HCT116 (cell line): ENCODE measurements at regions not wholly inside any gene's neighbourhood (a gene's known extent, or its start where the extent isn't known, plus 50 kb on each side); places are given as distances from the start of the nearest gene placed in this dataset.
A peak's percentile ranks its signal among the peaks of the same experiment; 100 is the strongest.
"Not testable (repeated sequence)": the region's sequence is repeated elsewhere in the genome, so short reads cannot be mapped to it uniquely, and the experiment has no call there.

Source experiments
- ATAC-seq: fragments of 200-7000 bp; cut with Tn5 transposase; 2 replicates; pipeline ENCODE4 v1.9.1; 2020; ENCODE audit warnings: mild to moderate bottlenecking, moderate library complexity
- BruUV-seq: library from RNA; stranded (reverse); fragments of 400-500 nt; replicated peaks from 2 replicates; lab custom pipeline; 2021; lab: Mats Ljungman, UMichigan
- CTCF ChIA-PET: fragments of 300-600 bp; sonication (Branson Sonifier 250); formaldehyde crosslinking; loops from one replicate; lab custom pipeline; 2021; ENCODE audit warnings: antibody characterized with exemption; lab: Charles Lee
- POLR2A ChIA-PET: fragments of 300-600, 350-600 bp; sonication (Branson Sonifier 250); formaldehyde crosslinking; loops from one replicate; lab custom pipeline; 2021; ENCODE audit warnings: antibody characterized with exemption; lab: Charles Lee
- RAD21 ChIA-PET, 2 experiments: fragments of 300-600 bp; sonication (Branson Sonifier 250); formaldehyde crosslinking; loops; one replicate each; lab custom pipeline; 2023; ENCODE audit warnings: low total read pairs in 2 of 2; ENCODE audit not compliant: uncharacterized antibody in 2 of 2, unreplicated experiment in 2 of 2, low non-redundant PET in 1 of 2; lab: Charles Lee
- DNase-seq: peaks from one replicate; pipeline ENCODE4 v3.0.0-alpha.2; 2010; ENCODE audit warnings: low read depth, low spot score
- H2AFZ ChIP-seq: fragments of 200-600 bp; shearing (Covaris generic), sonication (generic); 2 replicates; pipeline ENCODE4 v1.6.1; 2017; ENCODE audit warnings: low read depth, mixed run types, mixed read lengths, antibody characterized with exemption, low read length; ENCODE audit not compliant: poor library complexity, severe bottlenecking
- H3K27ac ChIP-seq: 2 replicates; pipeline ENCODE4 v1.5.1; 2012; ENCODE audit warnings: low read depth, low read length
- H3K27me3 ChIP-seq: fragments of 200-600 bp; sonication (generic); 2 replicates; pipeline ENCODE4 v1.6.1; 2016; ENCODE audit warnings: mixed run types, low read length, mixed read lengths; ENCODE audit not compliant: insufficient read depth
- H3K36me3 ChIP-seq, 2 experiments: fragments of 200-500 bp in 1 of 2; fragments of 200-600 bp in 1 of 2; sonication (Bioruptor generic) in 1 of 2; sonication (generic) in 1 of 2; 2 replicates each; pipeline versions ENCODE4 v1.5.1 to v1.6.1; 2014 to 2016; ENCODE audit warnings: low read length in 2 of 2, inconsistent platforms in 1 of 2, mixed read lengths in 1 of 2, mixed run types in 1 of 2; ENCODE audit not compliant: insufficient read depth in 2 of 2, control insufficient read depth in 1 of 2
- H3K4me1 ChIP-seq, 2 experiments: fragments of 200-600 bp in 1 of 2; sonication (generic) in 1 of 2; 2 replicates each; pipeline versions ENCODE4 v1.5.1 to v1.6.1; 2012 to 2017; ENCODE audit warnings: low read length in 2 of 2, inconsistent platforms in 1 of 2, mild to moderate bottlenecking in 1 of 2, mixed read lengths in 1 of 2, mixed run types in 1 of 2, moderate library complexity in 1 of 2; ENCODE audit not compliant: insufficient read depth in 2 of 2, control insufficient read depth in 1 of 2
- H3K4me2 ChIP-seq: fragments of 200-600 bp; sonication (generic); 2 replicates; pipeline ENCODE4 v1.6.1; 2017; ENCODE audit warnings: mixed run types, low read length, mixed read lengths
- H3K4me3 ChIP-seq, 2 experiments: fragments of 200-600 bp in 1 of 2; sonication (generic) in 1 of 2; replicated peaks in 1 of 2; 2 replicates each; pipeline ENCODE4 v1.5.1; 2011 to 2016; ENCODE audit warnings: low read length in 2 of 2, control low read depth in 1 of 2, low read depth in 1 of 2, mild to moderate bottlenecking in 1 of 2, mixed read lengths in 1 of 2, mixed run types in 1 of 2
- H3K79me2 ChIP-seq: fragments of 200-600 bp; sonication (generic); 2 replicates; pipeline ENCODE4 v1.6.1; 2017; ENCODE audit warnings: mild to moderate bottlenecking, mixed run types, low read length, moderate library complexity, mixed read lengths; ENCODE audit not compliant: insufficient read depth
- H3K9ac ChIP-seq: fragments of 200-600 bp; sonication (generic); 2 replicates; pipeline ENCODE4 v1.6.1; 2016; ENCODE audit warnings: low read length, mixed read lengths
- H3K9me2 ChIP-seq: fragments of 200-600 bp; sonication (generic), shearing (Covaris generic); 2 replicates; pipeline ENCODE4 v1.6.1; 2017; ENCODE audit warnings: mixed run types, mild to moderate bottlenecking, moderate library complexity; ENCODE audit not compliant: insufficient read depth
- H3K9me3 ChIP-seq, 2 experiments: fragments of 200-500 bp in 1 of 2; fragments of 200-600 bp in 1 of 2; sonication (Bioruptor generic) in 1 of 2; sonication (generic) in 1 of 2; 2 replicates each; pipeline ENCODE4 v1.6.1; 2014 to 2017; ENCODE audit warnings: low read length in 2 of 2, mixed read lengths in 2 of 2, inconsistent platforms in 1 of 2, low read depth in 1 of 2, mild to moderate bottlenecking in 1 of 2, mixed run types in 1 of 2, moderate library complexity in 1 of 2; ENCODE audit not compliant: control insufficient read depth in 1 of 2, insufficient read depth in 1 of 2
- H4K20me1 ChIP-seq: fragments of 200-600 bp; sonication (generic), shearing (Covaris generic); 2 replicates; pipeline ENCODE4 v1.6.1; 2017; ENCODE audit warnings: mixed run types, mild to moderate bottlenecking, moderate library complexity; ENCODE audit not compliant: insufficient read depth
- intact Hi-C: fragments of 100-400 bp; cut with micrococcal nuclease; formaldehyde crosslinking; loops from 2 replicates; pipeline ENCODE4 v1.10.0; 2022

DNA sequence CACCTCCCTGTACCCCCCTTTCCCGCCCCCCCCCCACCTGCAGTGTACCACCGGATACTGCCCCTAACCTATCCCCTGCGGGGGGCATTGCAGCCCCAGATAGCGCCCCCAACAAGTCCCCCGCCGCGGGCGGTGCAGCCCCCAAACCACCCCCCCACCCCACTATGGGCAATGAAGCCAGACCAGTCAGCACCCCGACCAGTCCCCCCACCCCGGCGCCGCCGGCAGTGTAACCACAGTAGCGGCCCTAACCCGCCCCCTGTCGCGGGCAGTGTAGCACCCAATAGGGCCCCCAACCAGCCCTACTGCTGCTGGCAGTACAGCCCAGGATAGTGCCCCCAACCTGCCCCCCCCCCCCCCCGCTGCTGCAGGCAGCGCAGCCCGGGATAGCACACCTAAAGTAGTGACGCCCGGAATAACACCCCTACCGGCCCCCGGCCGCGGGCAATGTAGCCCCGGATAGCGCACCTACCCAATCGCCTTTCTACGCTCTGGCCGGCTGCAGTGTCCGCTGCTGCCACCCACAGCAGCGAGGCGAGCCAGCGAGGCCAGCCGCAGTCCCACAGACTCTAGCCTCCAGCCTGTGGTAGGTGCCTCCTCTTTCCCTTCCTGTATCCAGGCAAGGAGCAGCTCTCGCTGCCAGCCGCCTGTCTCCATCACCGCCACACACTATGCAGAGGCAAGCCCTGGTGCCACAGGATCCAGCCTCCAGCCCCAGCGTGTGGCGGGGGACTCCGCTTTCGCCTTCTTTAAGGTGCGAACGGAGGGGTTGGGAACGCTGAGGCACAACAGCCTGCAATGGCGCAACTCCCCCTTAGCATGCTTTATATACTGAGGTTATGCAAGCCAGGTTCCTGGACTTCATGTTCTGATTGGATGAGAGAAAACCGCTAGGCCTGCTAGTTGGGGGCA is 229.3 kb downstream of the LIPI start:
- POLR2A ChIA-PET, DNase-seq, H3K36me3 ChIP-seq, H3K4me3 ChIP-seq, CTCF ChIA-PET, H3K27ac ChIP-seq, H4K20me1 ChIP-seq, RAD21 ChIA-PET, intact Hi-C loops, H3K27me3 ChIP-seq, H3K79me2 ChIP-seq, H3K9me2 ChIP-seq, ATAC-seq, H3K9ac ChIP-seq, BruUV-seq, H2AFZ ChIP-seq, H3K4me1 ChIP-seq, H3K4me2 ChIP-seq, H3K9me3 ChIP-seq: not testable (repeated sequence)

DNA sequence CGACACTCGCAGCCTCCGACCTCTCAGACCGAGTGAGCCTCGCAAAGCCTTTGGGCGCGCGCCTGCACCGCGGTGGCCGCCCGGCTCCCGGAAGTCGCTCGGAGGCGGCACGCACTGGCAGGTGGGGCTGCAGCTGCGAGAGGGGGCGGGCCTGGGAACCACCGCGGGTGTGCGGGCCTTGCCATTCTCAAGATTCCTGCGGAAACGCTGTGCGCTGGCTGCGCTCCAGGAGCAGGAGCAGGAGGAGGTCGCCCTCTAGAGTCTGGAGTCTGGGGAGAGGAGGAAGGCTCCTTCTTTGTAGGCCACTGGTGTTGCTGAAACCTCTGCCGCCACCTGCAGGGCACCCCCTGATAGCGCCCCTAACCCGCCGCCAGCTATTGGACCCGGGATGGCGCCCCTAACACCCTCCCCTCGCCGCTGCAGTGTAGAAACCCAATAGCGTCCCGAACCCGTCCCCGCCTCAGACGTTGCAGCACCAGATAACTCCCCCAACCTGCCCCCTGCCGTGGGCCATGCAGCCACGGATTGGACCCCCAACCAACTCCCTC is 230.6 kb downstream of the LIPI start:
- H3K9me2 ChIP-seq, H3K9ac ChIP-seq, H3K79me2 ChIP-seq, DNase-seq, H3K36me3 ChIP-seq, POLR2A ChIA-PET, H3K4me1 ChIP-seq, H3K4me3 ChIP-seq, RAD21 ChIA-PET, H2AFZ ChIP-seq, H4K20me1 ChIP-seq, H3K27me3 ChIP-seq, H3K27ac ChIP-seq, H3K4me2 ChIP-seq, CTCF ChIA-PET, intact Hi-C loops, BruUV-seq, H3K9me3 ChIP-seq: not testable (repeated sequence)
- peak; percentile 82 for ATAC-seq

DNA sequence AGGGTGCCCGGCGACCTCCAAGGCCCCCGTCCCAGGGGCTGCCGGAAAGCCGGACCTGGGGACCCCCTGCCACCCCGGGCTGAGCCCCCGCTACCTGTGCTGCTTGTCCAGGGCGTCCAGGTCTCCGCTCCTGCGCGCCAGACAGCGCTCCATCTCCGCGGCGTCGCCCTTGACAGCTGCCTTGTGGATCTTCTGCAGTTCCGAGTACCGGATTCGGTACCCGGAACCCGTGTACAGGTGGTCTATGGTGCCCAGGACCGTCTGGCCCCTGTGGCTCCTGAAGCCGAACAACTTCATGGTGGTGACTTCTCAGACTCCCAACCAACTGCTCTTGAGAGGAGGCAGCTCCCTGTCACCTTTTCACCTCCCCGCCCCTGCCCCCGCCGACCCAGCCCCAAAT is 231.1 kb downstream of the LIPI start:
- H3K4me1 ChIP-seq, RAD21 ChIA-PET, H3K36me3 ChIP-seq, intact Hi-C loops, H3K4me3 ChIP-seq, H2AFZ ChIP-seq, BruUV-seq, H3K4me2 ChIP-seq, DNase-seq, POLR2A ChIA-PET, H3K79me2 ChIP-seq, H3K9ac ChIP-seq, H3K9me2 ChIP-seq, CTCF ChIA-PET, H3K9me3 ChIP-seq, H4K20me1 ChIP-seq, H3K27ac ChIP-seq, H3K27me3 ChIP-seq, ATAC-seq: not testable (repeated sequence)

DNA sequence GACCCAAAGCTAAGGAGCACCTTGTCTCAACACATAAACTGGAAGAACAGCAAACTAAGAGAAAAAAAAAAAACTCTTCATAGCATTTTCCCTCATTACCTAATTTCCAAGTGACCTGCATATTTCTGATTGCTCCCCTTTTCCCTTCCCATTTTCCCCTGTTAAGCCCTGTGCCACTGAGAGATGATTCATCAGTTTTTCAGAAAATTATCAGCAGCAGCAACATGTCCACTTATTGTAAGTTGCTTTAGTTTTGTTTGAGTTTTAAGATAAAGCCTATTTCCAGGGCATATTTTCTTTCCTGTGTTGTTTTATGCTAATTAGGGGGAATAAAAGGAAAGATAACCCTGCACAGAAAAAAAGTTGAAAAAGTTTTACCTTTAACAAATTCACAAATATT is 236.2 kb downstream of the LIPI start:
- not testable (repeated sequence) for H3K9me2 ChIP-seq

More for the DNA sequence above, 236.2 kb downstream of the LIPI start:
- H3K79me2 ChIP-seq, H3K36me3 ChIP-seq, ATAC-seq, H3K4me3 ChIP-seq, H3K9me3 ChIP-seq, RAD21 ChIA-PET, POLR2A ChIA-PET, H3K4me1 ChIP-seq, H4K20me1 ChIP-seq, H3K9ac ChIP-seq, H3K27me3 ChIP-seq, BruUV-seq, intact Hi-C loops, DNase-seq, CTCF ChIA-PET, H2AFZ ChIP-seq, H3K4me2 ChIP-seq, H3K27ac ChIP-seq: not testable (repeated sequence)
